T-helper 17 cell (primary cell): ENCODE measurements at regions not wholly inside any gene's neighbourhood (a gene's known extent, or its start where the extent isn't known, plus 50 kb on each side); places are given as distances from the start of the nearest gene placed in this dataset.

ENCODE experiments used
- ATAC-seq: fragments of 150-1000 bp; cut with Tn5 transposase; 2 replicates; pipeline ENCODE4 v1.10.0; 2021; ENCODE audit warnings: mild to moderate bottlenecking, moderate library complexity
- DNase-seq, 3 donors: peaks; one replicate each; pipeline versions ENCODE4 v3.0.0 to v3.0.0-alpha.2; 2020 to 2021
- H3K9me3 ChIP-seq: one replicate; pipeline ENCODE4 v1.7.0; 2013; ENCODE audit warnings: low read length, mild to moderate bottlenecking; ENCODE audit not compliant: control insufficient read depth, poor library complexity, severe bottlenecking
- H3K27ac Mint-ChIP-seq: one replicate; pipeline ENCODE4 v1.8.0; 2022; ENCODE audit warnings: mild to moderate bottlenecking, moderate library complexity, mixed read lengths
- H3K27me3 Mint-ChIP-seq: one replicate; pipeline ENCODE4 v1.8.0; 2022; ENCODE audit warnings: mixed read lengths
- H3K36me3 Mint-ChIP-seq: one replicate; pipeline ENCODE4 v1.8.0; 2022; ENCODE audit warnings: low read depth, mixed read lengths
- H3K4me1 Mint-ChIP-seq: one replicate; pipeline ENCODE4 v1.8.0; 2022; ENCODE audit warnings: mild to moderate bottlenecking, mixed read lengths
- H3K4me3 Mint-ChIP-seq: one replicate; pipeline ENCODE4 v1.8.0; 2022; ENCODE audit warnings: mild to moderate bottlenecking, moderate library complexity, mixed read lengths

GRCh38 chr5:141734501-141735229 lies 52.6 kb upstream of the ARAP3 start:
- H3K27ac Mint-ChIP-seq: no peak overlapping the region
- H3K36me3 Mint-ChIP-seq: peaks cover 3% of the 10 kb centered on the region
- peak in 1 of 3 donors; percentile 21 for DNase-seq
- no peaks in the 10 kb centered on the region for H3K9me3 ChIP-seq
- peaks cover 53% of the 10 kb centered on the region for H3K27me3 Mint-ChIP-seq
- peak; percentile 35 for ATAC-seq
- H3K4me1 Mint-ChIP-seq: no peaks in the 10 kb centered on the region
- no peak overlapping the region for H3K4me3 Mint-ChIP-seq

DNA sequence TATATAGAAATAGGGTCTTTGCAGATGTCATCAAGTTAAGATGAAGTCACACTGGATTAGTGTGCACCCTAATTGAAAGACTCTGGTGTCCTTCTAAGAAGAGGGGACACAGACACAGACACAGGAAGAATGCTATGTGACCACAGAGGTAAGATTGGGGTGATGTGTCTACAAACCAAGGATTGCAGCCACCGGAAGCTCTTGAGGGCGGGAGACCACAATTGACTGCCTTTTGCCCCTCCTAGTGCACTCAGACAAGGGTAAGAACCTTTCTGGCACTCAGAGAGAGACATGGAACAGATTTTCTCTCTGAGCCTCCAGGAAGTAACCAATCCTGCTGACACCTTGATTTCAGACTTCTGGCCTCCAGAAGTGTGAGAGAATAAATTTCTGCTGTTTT lies 51.2 kb upstream of the ARAP3 start:
- Mint-ChIP-seq H3K27ac (no peak overlapping the region), H3K4me1 (no peaks in the 10 kb centered on the region), H3K36me3 (peaks cover 2% of the 10 kb centered on the region), H3K27me3 (peaks cover 50% of the 10 kb centered on the region), H3K4me3 (no peak overlapping the region)
- DNase-seq (no peak), ATAC-seq (no peak)
- H3K9me3 ChIP-seq: no peaks in the 10 kb centered on the region

DNA sequence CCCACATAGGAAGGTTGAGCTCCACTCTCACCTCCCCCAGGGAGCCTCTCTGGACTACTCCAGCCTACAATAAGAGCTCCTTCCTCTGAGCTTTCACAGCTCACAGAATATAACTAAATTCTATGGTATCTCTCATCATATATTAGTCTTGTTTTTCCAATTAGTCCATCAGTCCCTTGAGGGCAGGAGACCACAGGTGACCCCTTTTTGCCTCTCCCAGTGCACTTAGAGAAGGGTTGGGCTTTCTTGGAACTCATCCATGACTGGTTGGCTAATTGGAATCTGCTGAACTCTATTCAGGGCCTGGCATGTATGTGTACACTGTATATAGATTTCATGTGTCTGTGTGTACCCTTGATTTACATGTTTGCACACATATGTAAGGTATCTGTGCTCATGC lies 50.4 kb upstream of the ARAP3 start:
- Mint-ChIP-seq H3K27me3 (peaks cover 46% of the 10 kb centered on the region), H3K36me3 (no peaks in the 10 kb centered on the region), H3K27ac (no peak overlapping the region), H3K4me1 (no peaks in the 10 kb centered on the region), H3K4me3 (no peak overlapping the region)
- no peak for DNase-seq
- H3K9me3 ChIP-seq: no peaks in the 10 kb centered on the region
- no peak for ATAC-seq
